ENCODE measurements at regions not wholly inside any gene's neighbourhood (a gene's known extent, or its start where the extent isn't known, plus 50 kb on each side); places are given as distances from the start of the nearest gene placed in this dataset.

DNA sequence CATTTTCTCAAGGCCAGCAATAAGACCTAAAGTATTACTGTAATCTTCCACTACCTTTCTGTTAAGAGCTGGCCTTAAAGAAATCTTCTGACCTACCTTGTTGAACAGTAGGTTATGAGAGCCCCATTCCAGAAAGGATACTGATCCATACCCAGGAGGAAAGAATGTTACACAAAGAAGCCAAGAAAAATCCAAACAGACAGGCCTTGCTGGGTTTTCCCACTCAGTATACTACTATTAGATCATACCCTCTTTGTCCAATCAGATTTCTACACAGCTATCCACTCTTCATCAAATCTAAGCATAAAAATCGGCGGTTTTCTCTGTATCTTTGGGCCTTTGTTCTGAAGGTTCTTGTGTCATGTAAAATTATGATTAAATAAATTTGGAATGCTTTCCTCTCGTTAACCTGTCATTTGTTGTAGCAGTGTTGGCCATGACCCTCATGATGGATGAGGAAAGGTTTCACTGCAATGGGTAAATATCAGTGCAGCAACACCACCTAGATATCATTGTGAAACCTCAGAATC is 292.3 kb downstream of the ANKRD50 start:
- Histone ChIP-seq H3K4me1 (no peaks in the 10 kb centered on the region), H3K9me3 (no peaks in the 10 kb centered on the region), H3K27me3 (no peaks in the 10 kb centered on the region), H3K36me3 (no peaks in the 10 kb centered on the region), H3K27ac (no peak overlapping the region), H3K4me3 (no peak overlapping the region)
- no peak for TF ChIP-seq POLR2A (IDR thresholded peaks at IDR 0.05)
- TF ChIP-seq, protein P1, sequence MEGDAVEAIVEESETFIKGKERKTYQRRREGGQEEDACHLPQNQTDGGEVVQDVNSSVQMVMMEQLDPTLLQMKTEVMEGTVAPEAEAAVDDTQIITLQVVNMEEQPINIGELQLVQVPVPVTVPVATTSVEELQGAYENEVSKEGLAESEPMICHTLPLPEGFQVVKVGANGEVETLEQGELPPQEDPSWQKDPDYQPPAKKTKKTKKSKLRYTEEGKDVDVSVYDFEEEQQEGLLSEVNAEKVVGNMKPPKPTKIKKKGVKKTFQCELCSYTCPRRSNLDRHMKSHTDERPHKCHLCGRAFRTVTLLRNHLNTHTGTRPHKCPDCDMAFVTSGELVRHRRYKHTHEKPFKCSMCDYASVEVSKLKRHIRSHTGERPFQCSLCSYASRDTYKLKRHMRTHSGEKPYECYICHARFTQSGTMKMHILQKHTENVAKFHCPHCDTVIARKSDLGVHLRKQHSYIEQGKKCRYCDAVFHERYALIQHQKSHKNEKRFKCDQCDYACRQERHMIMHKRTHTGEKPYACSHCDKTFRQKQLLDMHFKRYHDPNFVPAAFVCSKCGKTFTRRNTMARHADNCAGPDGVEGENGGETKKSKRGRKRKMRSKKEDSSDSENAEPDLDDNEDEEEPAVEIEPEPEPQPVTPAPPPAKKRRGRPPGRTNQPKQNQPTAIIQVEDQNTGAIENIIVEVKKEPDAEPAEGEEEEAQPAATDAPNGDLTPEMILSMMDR (IDR thresholded peaks at IDR 0.05), result no peak
- no peak for DNase-seq

DNA sequence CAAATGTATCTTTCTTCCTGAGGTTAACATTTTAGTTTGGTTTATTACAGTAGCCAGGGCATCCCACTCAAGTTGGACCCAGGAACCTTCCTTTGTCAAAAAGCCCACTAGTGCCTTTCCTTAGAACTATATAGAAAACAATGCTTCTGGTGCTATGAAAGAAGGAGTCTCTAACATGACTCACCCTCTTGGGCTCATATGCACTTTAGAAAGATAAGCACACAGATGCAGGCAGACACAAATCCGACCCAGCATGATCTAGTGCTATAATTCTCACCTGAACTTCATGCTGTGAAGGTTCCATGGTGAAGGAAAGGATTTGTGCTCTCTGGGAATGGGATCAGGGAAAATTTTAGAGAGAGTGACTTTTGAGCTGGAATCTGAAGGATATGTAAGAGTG is 289.4 kb downstream of the ANKRD50 start:
- no peak for DNase-seq
- Histone ChIP-seq H3K4me3 (no peak overlapping the region), H3K9me3 (no peaks in the 10 kb centered on the region), H3K27me3 (no peaks in the 10 kb centered on the region), H3K27ac (no peak overlapping the region), H3K36me3 (no peaks in the 10 kb centered on the region), H3K4me1 (no peaks in the 10 kb centered on the region)
- no peak for TF ChIP-seq POLR2A (IDR thresholded peaks at IDR 0.05)
- TF ChIP-seq, protein P1 (IDR thresholded peaks at IDR 0.05), result no peak

DNA sequence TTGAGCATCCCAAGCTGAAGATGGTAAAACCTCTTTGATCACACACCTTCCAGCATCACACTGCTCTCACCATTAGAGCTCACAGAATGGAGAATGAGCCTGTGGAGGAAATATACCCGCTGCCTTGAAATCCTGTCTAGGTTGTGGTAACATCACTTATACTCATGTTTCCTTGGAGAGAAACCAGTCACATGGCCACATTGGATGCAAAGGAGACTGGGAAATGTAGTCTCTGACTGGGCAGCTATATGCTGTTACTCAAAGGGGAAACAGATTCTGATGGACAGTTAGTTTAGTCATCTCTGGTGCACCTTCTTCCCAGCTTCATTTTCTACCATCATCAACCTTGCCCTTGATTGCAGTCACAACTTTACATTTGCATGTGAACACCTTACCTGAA is 286.3 kb downstream of the ANKRD50 start:
- no peaks in the 10 kb centered on the region for H3K4me1 ChIP-seq

DNA sequence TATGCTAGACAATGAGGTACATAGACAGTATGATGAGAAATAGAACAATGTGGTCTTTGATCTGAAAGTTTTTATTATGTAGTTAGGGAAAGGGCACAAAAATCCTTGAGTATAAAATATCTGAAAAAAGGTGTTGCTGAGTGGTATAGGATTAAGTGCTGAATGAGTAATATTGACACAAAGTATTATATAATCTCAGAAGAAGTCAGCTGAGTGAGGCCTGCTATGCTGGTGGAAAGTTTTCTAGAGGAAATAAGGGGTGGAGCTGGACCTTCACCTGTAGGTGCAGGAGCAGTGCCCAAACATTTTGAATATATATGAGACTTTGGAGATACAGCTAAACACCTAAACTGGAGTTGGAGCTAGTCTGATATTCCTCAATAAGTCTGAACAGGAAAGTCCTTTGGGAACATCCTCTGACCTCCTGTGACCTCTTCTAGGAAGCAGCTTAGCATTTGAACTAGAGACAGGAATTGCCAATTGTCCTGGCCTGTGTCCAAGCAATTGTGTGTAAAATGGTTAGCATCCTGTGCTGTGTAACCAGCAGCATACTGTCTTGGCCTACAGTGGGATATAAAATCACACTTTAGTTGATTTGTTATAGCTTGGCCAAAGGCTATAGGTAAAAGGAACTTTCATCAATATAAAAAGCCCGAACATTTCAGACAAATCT is 285.3 kb downstream of the ANKRD50 start:
- Histone ChIP-seq H3K36me3 (no peaks in the 10 kb centered on the region), H3K4me1 (no peaks in the 10 kb centered on the region), H3K27ac (no peak overlapping the region), H3K27me3 (no peaks in the 10 kb centered on the region), H3K9me3 (no peaks in the 10 kb centered on the region), H3K4me3 (no peak overlapping the region)
- DNase-seq, result peak in 1 of 3 donors; percentile 45
- TF ChIP-seq, protein P1 (IDR thresholded peaks at IDR 0.05), result no peak
- TF ChIP-seq POLR2A (IDR thresholded peaks at IDR 0.05), result no peak

More for the DNA sequence above, 286.3 kb downstream of the ANKRD50 start:
- TF ChIP-seq, protein P1 (IDR thresholded peaks at IDR 0.05), result no peak
- TF ChIP-seq POLR2A (IDR thresholded peaks at IDR 0.05), result no peak
- Histone ChIP-seq H3K9me3 (no peaks in the 10 kb centered on the region), H3K27me3 (no peaks in the 10 kb centered on the region), H3K27ac (no peak overlapping the region), H3K36me3 (no peaks in the 10 kb centered on the region), H3K4me3 (no peak overlapping the region)
- DNase-seq, result no peak

DNA sequence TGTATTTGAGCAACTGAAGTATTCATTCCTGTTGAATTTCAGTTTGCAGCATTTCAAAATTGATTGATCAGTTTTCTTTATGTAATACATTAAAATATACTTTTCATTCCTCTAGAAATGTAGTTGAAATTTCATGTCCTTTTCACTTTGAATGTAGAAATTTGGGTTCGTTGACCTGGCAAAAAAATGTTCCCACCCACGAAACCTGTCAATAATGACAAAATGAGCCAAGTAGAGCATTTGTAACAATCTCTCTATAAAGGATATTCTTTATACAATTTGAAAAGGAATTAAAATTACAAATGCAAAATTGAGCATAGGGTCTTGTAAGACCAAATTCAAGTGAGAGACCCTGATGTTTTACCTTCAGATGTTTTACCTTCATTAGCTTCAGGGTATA is 283.9 kb downstream of the ANKRD50 start:
- no peak for TF ChIP-seq POLR2A (IDR thresholded peaks at IDR 0.05)
- TF ChIP-seq, protein P1 (IDR thresholded peaks at IDR 0.05), result no peak
- no peaks in the 10 kb centered on the region for H3K27me3 ChIP-seq
- H3K4me1 ChIP-seq, result no peaks in the 10 kb centered on the region
- no peak overlapping the region for H3K27ac ChIP-seq
- DNase-seq, result no peak
- no peaks in the 10 kb centered on the region for H3K9me3 ChIP-seq
- no peak overlapping the region for H3K4me3 ChIP-seq
- no peaks in the 10 kb centered on the region for H3K36me3 ChIP-seq
